Neural progenitor cell (in vitro differentiated cells): ENCODE measurements at regions not wholly inside any gene's neighbourhood (a gene's known extent, or its start where the extent isn't known, plus 50 kb on each side); places are given as distances from the start of the nearest gene placed in this dataset. TPM values are rescaled to one million over a fixed set of nuclear protein-coding genes. Genes with fewer than 3 reads are reported as not detected.
A peak's percentile ranks its signal among the peaks of the same experiment; 100 is the strongest.

ENCODE experiments used
- DNase-seq: peaks from one replicate; pipeline ENCODE4 v3.0.0-alpha.2; 2016; ENCODE audit warnings: low spot score
- H2AFZ ChIP-seq: fragments of 200-600 bp; sonication (generic); replicated peaks from 2 replicates; pipeline ENCODE4 v1.6.1; 2016; ENCODE audit warnings: antibody characterized with exemption
- H3F3A ChIP-seq: fragments of 200-600 bp; sonication (generic); 2 replicates; pipeline ENCODE4 v1.6.1; 2016; ENCODE audit warnings: antibody characterized with exemption, low read depth
- H3K27ac ChIP-seq: fragments of 200-600 bp; sonication (generic); 2 replicates; pipeline ENCODE4 v1.5.1; 2016; ENCODE audit warnings: mild to moderate bottlenecking
- H3K27me3 ChIP-seq: fragments of 200-600 bp; sonication (generic); 2 replicates; pipeline ENCODE4 v1.6.1; 2016; ENCODE audit warnings: mild to moderate bottlenecking, moderate library complexity
- H3K36me3 ChIP-seq: fragments of 200-600 bp; sonication (generic); 2 replicates; pipeline ENCODE4 v1.5.1; 2016
- H3K4me1 ChIP-seq: fragments of 200-600 bp; sonication (generic); 2 replicates; pipeline ENCODE4 v1.6.1; 2016; ENCODE audit warnings: mixed run types
- H3K4me2 ChIP-seq: fragments of 200-600 bp; sonication (generic); 2 replicates; pipeline ENCODE4 v1.6.1; 2016
- H3K4me3 ChIP-seq: fragments of 200-600 bp; sonication (generic); 2 replicates; pipeline ENCODE4 v1.5.1; 2016
- H3K79me2 ChIP-seq: fragments of 200-600 bp; sonication (generic); 2 replicates; pipeline ENCODE4 v1.6.1; 2016; ENCODE audit warnings: low read depth
- H3K9ac ChIP-seq: fragments of 200-600 bp; sonication (generic); 2 replicates; pipeline ENCODE4 v1.6.1; 2016
- H3K9me3 ChIP-seq: fragments of 200-600 bp; sonication (generic); 2 replicates; pipeline ENCODE4 v1.5.1; 2016; ENCODE audit warnings: low read depth
- H4K20me1 ChIP-seq: fragments of 200-600 bp; sonication (generic); 2 replicates; pipeline ENCODE4 v1.6.1; 2016; ENCODE audit warnings: low read depth
- H3K27ac Mint-ChIP-seq: 3 replicates; pipeline ENCODE4 v1.8.0; 2021; ENCODE audit warnings: mixed read lengths
- H3K27me3 Mint-ChIP-seq: 2 replicates; pipeline ENCODE4 v1.8.0; 2022; ENCODE audit warnings: low read depth, mild to moderate bottlenecking, inconsistent platforms, moderate library complexity, mixed read lengths; ENCODE audit not compliant: insufficient read depth
- H3K36me3 Mint-ChIP-seq: 3 replicates; pipeline ENCODE4 v1.8.0; 2021; ENCODE audit warnings: mixed read lengths
- H3K4me1 Mint-ChIP-seq: 3 replicates; pipeline ENCODE4 v1.8.0; 2021; ENCODE audit warnings: mixed read lengths
- H3K4me3 Mint-ChIP-seq: 3 replicates; pipeline ENCODE4 v1.8.0; 2021; ENCODE audit warnings: mild to moderate bottlenecking, moderate library complexity, mixed read lengths
- H3K9me3 Mint-ChIP-seq: 3 replicates; pipeline ENCODE4 v1.8.0; 2020; ENCODE audit warnings: mixed read lengths
- CTCF ChIP-seq: fragments of 200-600 bp; sonication (generic); IDR thresholded peaks from 2 replicates; pipeline ENCODE4 v1.5.1; 2017; ENCODE audit warnings: antibody characterized with exemption, mild to moderate bottlenecking
- EZH2 ChIP-seq: fragments of 200-600 bp; sonication (generic); IDR thresholded peaks from 2 replicates; pipeline ENCODE4 v1.6.1; 2017; ENCODE audit warnings: antibody characterized with exemption, mild to moderate bottlenecking, moderate library complexity
- EZH2phosphoT487 ChIP-seq: fragments of 200-600 bp; sonication (generic); IDR thresholded peaks from 2 replicates; pipeline ENCODE4 v1.6.1; 2017; ENCODE audit warnings: antibody characterized with exemption
- small RNA-seq: library from RNA; depleted of rRNA; stranded (forward); fragments of <200 nt; gene quantifications from one replicate; pipeline ENCODE3, GENCODE V24; 2015

GRCh38 chr6:117206944-117207687 is 58.2 kb upstream of the VGLL2 start:
- peak; percentile 73 for DNase-seq
- Mint-ChIP-seq H3K9me3 (no peaks in the 10 kb centered on the region), H3K36me3 (no peaks in the 10 kb centered on the region), H3K27me3 (peaks cover 2% of the 10 kb centered on the region), H3K27ac (peak overlapping the region; percentile 8), H3K4me3 (no peak overlapping the region), H3K4me1 (peaks cover 9% of the 10 kb centered on the region)
- Histone ChIP-seq H3K4me1 (peaks cover 9% of the 10 kb centered on the region), H3K4me2 (no peak overlapping the region), H3K27me3 (no peaks in the 10 kb centered on the region), H3K4me3 (no peak overlapping the region), H3K9me3 (no peaks in the 10 kb centered on the region), H3K36me3 (no peaks in the 10 kb centered on the region), H3K9ac (no peak overlapping the region), H2AFZ (no peak overlapping the region), H4K20me1 (no peaks in the 10 kb centered on the region), H3K79me2 (no peaks in the 10 kb centered on the region), H3K27ac (no peak overlapping the region), H3F3A (no peaks in the 10 kb centered on the region)
- TF ChIP-seq EZH2: no peak
- TF ChIP-seq EZH2phosphoT487: no peak
- TF ChIP-seq CTCF: no peak

GRCh38 chr6:117210279-117210678 is 55.1 kb upstream of the VGLL2 start:
- Histone ChIP-seq H3K27me3 (no peaks in the 10 kb centered on the region), H3K27ac (no peak overlapping the region), H3K4me2 (no peak overlapping the region), H3K79me2 (no peaks in the 10 kb centered on the region), H3K4me3 (no peak overlapping the region), H3K9me3 (no peaks in the 10 kb centered on the region), H3K9ac (no peak overlapping the region), H4K20me1 (no peaks in the 10 kb centered on the region), H2AFZ (no peak overlapping the region), H3K4me1 (peaks cover 9% of the 10 kb centered on the region), H3K36me3 (no peaks in the 10 kb centered on the region), H3F3A (no peaks in the 10 kb centered on the region)
- DNase-seq: no peak
- Mint-ChIP-seq H3K4me3 (no peak overlapping the region), H3K27me3 (no peaks in the 10 kb centered on the region), H3K27ac (no peak overlapping the region), H3K4me1 (peaks cover 9% of the 10 kb centered on the region), H3K36me3 (no peaks in the 10 kb centered on the region), H3K9me3 (no peaks in the 10 kb centered on the region)
- TF ChIP-seq CTCF (no peak), EZH2phosphoT487 (no peak), EZH2 (no peak)

GRCh38 chr6:117215353-117216090 is 49.8 kb upstream of the VGLL2 start:
- H3K9me3 Mint-ChIP-seq: no peaks in the 10 kb centered on the region

More at GRCh38 chr6:117215353-117216090, 49.8 kb upstream of the VGLL2 start:
- no peak overlapping the region for H3K4me2 ChIP-seq
- H3K36me3 Mint-ChIP-seq: no peaks in the 10 kb centered on the region
- no peak overlapping the region for H3K27ac Mint-ChIP-seq
- H3K79me2 ChIP-seq: no peaks in the 10 kb centered on the region
- DNase-seq: no peak
- no peaks in the 10 kb centered on the region for H3K27me3 ChIP-seq
- no peak overlapping the region for H3K27ac ChIP-seq
- H3K4me1 ChIP-seq: no peaks in the 10 kb centered on the region
- H3K4me1 Mint-ChIP-seq: no peaks in the 10 kb centered on the region
- no peak overlapping the region for H3K4me3 ChIP-seq
- H3K4me3 Mint-ChIP-seq: no peak overlapping the region
- TF ChIP-seq CTCF (no peak), EZH2 (no peak), EZH2phosphoT487 (no peak)
- no peaks in the 10 kb centered on the region for H3F3A ChIP-seq
- no peak overlapping the region for H3K9ac ChIP-seq
- no peaks in the 10 kb centered on the region for H3K9me3 ChIP-seq
- no peaks in the 10 kb centered on the region for H4K20me1 ChIP-seq
- no peaks in the 10 kb centered on the region for H3K27me3 Mint-ChIP-seq
- no peaks in the 10 kb centered on the region for H3K36me3 ChIP-seq
- no peak overlapping the region for H2AFZ ChIP-seq

Small RNAs in the stretch of these regions (small RNA-seq; reads per million reads assigned to genes)
- gene RNA5SP214: 2.0 reads per million, percentile 88 among the genes with 10 or more reads in this experiment
- not detected for gene RPS29P13
